ENCODE measurements at regions not wholly inside any gene's neighbourhood (a gene's known extent, or its start where the extent isn't known, plus 50 kb on each side); places are given as distances from the start of the nearest gene placed in this dataset.

DNA sequence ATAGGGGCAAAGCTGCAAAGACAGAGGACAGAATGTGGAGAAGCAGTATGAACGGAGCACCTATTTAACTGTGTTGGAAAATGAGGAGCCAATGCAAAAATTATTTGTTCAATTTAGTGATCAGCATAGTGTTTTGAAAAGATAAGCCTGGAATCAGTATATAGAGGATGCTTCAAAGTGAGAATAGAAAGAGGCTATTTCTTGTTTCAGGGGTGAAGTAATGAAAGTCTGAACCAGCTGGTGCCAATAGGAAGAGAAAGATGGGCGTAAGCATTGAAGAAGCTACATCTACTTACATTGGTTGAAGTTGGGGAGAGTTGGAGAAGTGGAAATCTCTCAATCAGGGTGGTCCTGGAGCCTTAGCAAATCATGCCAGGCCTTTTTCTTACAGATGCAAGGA lies 77.3 kb upstream of the SLC38A4 start:
- TF ChIP-seq, protein P1, sequence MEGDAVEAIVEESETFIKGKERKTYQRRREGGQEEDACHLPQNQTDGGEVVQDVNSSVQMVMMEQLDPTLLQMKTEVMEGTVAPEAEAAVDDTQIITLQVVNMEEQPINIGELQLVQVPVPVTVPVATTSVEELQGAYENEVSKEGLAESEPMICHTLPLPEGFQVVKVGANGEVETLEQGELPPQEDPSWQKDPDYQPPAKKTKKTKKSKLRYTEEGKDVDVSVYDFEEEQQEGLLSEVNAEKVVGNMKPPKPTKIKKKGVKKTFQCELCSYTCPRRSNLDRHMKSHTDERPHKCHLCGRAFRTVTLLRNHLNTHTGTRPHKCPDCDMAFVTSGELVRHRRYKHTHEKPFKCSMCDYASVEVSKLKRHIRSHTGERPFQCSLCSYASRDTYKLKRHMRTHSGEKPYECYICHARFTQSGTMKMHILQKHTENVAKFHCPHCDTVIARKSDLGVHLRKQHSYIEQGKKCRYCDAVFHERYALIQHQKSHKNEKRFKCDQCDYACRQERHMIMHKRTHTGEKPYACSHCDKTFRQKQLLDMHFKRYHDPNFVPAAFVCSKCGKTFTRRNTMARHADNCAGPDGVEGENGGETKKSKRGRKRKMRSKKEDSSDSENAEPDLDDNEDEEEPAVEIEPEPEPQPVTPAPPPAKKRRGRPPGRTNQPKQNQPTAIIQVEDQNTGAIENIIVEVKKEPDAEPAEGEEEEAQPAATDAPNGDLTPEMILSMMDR (IDR thresholded peaks at IDR 0.05): no peak
- TF ChIP-seq POLR2A (IDR thresholded peaks at IDR 0.05): no peak

Data from testis (tissue), 2 donors.